ENCODE measurements at regions not wholly inside any gene's neighbourhood (a gene's known extent, or its start where the extent isn't known, plus 50 kb on each side); places are given as distances from the start of the nearest gene placed in this dataset.

- no peaks in the 10 kb centered on the region for H3K9me3 Mint-ChIP-seq
- no peak overlapping the region for H3K27ac Mint-ChIP-seq
- TF ChIP-seq CTCF (IDR thresholded peaks at IDR 0.05; ENCODE audit: unreplicated experiment in 3 of 3), result no peak
- peaks cover 21% of the 10 kb centered on the region for H3K27me3 Mint-ChIP-seq (ENCODE audit: low read depth)
- no peaks in the 10 kb centered on the region for H3K36me3 Mint-ChIP-seq (ENCODE audit: low read depth)
- H3K4me3 Mint-ChIP-seq, result no peak overlapping the region
- peaks cover 4% of the 10 kb centered on the region for H3K4me1 Mint-ChIP-seq
These were observed 80.4 kb upstream of the MGMT start for GRCh38 chr10:129386415-129387257.

- H3K36me3 Mint-ChIP-seq (ENCODE audit: low read depth), result no peaks in the 10 kb centered on the region
- no peaks in the 10 kb centered on the region for H3K9me3 Mint-ChIP-seq
- no peaks in the 10 kb centered on the region for H3K4me1 Mint-ChIP-seq
- TF ChIP-seq CTCF (IDR thresholded peaks at IDR 0.05; ENCODE audit: unreplicated experiment in 3 of 3), result no peak
- no peak overlapping the region for H3K27ac Mint-ChIP-seq
- peaks cover 25% of the 10 kb centered on the region for H3K27me3 Mint-ChIP-seq (ENCODE audit: low read depth)
- no peak overlapping the region for H3K4me3 Mint-ChIP-seq
These were observed 79.8 kb upstream of the MGMT start for GRCh38 chr10:129387258-129387525.

- no peak overlapping the region for H3K4me3 Mint-ChIP-seq
- no peaks in the 10 kb centered on the region for H3K36me3 Mint-ChIP-seq (ENCODE audit: low read depth)
- no peaks in the 10 kb centered on the region for H3K4me1 Mint-ChIP-seq
- no peaks in the 10 kb centered on the region for H3K9me3 Mint-ChIP-seq
- no peak overlapping the region for H3K27ac Mint-ChIP-seq
- H3K27me3 Mint-ChIP-seq (ENCODE audit: low read depth), result peaks cover 36% of the 10 kb centered on the region
- no peak for TF ChIP-seq CTCF (IDR thresholded peaks at IDR 0.05; ENCODE audit: unreplicated experiment in 3 of 3)
These were observed 78.6 kb upstream of the MGMT start for GRCh38 chr10:129388435-129388834.

GRCh38 chr10:129389194-129389593 lies 77.8 kb upstream of the MGMT start:
- Mint-ChIP-seq H3K27me3 (ENCODE audit: low read depth) (peaks cover 41% of the 10 kb centered on the region), H3K36me3 (ENCODE audit: low read depth) (no peaks in the 10 kb centered on the region), H3K9me3 (no peaks in the 10 kb centered on the region), H3K4me1 (no peaks in the 10 kb centered on the region), H3K27ac (no peak overlapping the region), H3K4me3 (no peak overlapping the region)
- no peak for TF ChIP-seq CTCF (IDR thresholded peaks at IDR 0.05; ENCODE audit: unreplicated experiment in 3 of 3)

DNA sequence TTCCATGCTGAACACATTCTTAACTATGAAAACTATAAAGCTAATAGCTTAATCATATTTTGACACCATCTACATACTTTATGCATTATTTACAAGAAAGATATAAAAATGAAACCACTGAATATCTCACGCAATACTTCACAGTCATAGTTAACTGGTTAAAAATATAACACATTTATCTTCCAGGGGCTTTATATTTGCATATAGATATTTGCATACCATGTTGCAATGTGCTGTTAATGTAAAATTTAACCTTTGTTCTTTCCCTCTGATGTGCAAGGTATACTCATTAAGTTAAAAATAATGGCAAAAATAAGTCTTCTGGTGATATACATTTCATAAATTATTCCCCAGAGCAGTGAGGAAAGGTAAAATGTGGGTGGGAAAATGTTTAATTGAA lies 76.9 kb upstream of the MGMT start:
- H3K36me3 Mint-ChIP-seq (ENCODE audit: low read depth), result no peaks in the 10 kb centered on the region
- peaks cover 48% of the 10 kb centered on the region for H3K27me3 Mint-ChIP-seq (ENCODE audit: low read depth)
- H3K4me3 Mint-ChIP-seq, result no peak overlapping the region
- H3K4me1 Mint-ChIP-seq, result no peaks in the 10 kb centered on the region
- H3K9me3 Mint-ChIP-seq, result no peaks in the 10 kb centered on the region
- TF ChIP-seq CTCF (IDR thresholded peaks at IDR 0.05; ENCODE audit: unreplicated experiment in 3 of 3), result no peak
- no peak overlapping the region for H3K27ac Mint-ChIP-seq

- no peak for TF ChIP-seq CTCF (IDR thresholded peaks at IDR 0.05; ENCODE audit: unreplicated experiment in 3 of 3)
- Mint-ChIP-seq H3K4me3 (no peak overlapping the region), H3K36me3 (ENCODE audit: low read depth) (no peaks in the 10 kb centered on the region), H3K27ac (no peak overlapping the region), H3K4me1 (no peaks in the 10 kb centered on the region), H3K27me3 (ENCODE audit: low read depth) (peaks cover 51% of the 10 kb centered on the region), H3K9me3 (no peaks in the 10 kb centered on the region)
These were observed 76.3 kb upstream of the MGMT start for GRCh38 chr10:129390726-129391125.
